HPDE6-E6E7 (cell line): ENCODE measurements at regions not wholly inside any gene's neighbourhood (a gene's known extent, or its start where the extent isn't known, plus 50 kb on each side); places are given as distances from the start of the nearest gene placed in this dataset.
"Not testable (repeated sequence)": the region's sequence is repeated elsewhere in the genome, so short reads cannot be mapped to it uniquely, and the experiment has no call there.

Experiments
- DNase-seq: peaks from one replicate; pipeline ENCODE4 v3.0.0; 2011; ENCODE audit warnings: missing footprints; ENCODE audit errors: extremely low spot score

- DNase-seq, result no peak
These were observed 898.2 kb downstream of the MCTP2 start for GRCh38 chr15:95129574-95129973.

- DNase-seq, result no peak
These were observed 899.8 kb downstream of the MCTP2 start for GRCh38 chr15:95131131-95131556.

- DNase-seq, result peak; percentile 19
These were observed 901.4 kb downstream of the MCTP2 start for GRCh38 chr15:95132774-95133173.

- no peak for DNase-seq
These were observed 903.2 kb downstream of the MCTP2 start for GRCh38 chr15:95134431-95135110.

- DNase-seq, result no peak
These were observed 907.4 kb downstream of the MCTP2 start for GRCh38 chr15:95138604-95139270.

- no peak for DNase-seq
These were observed 910.1 kb downstream of the MCTP2 start for GRCh38 chr15:95141486-95141885.

GRCh38 chr15:95142531-95142930 is 911.2 kb downstream of the MCTP2 start:
- no peak for DNase-seq

GRCh38 chr15:95146481-95146880 is 915.1 kb downstream of the MCTP2 start:
- DNase-seq, result no peak

GRCh38 chr15:95148183-95148582 is 916.8 kb downstream of the MCTP2 start:
- no peak for DNase-seq

- DNase-seq, result no peak
These were observed 917.7 kb downstream of the MCTP2 start for GRCh38 chr15:95149036-95149435.

- DNase-seq, result no peak
These were observed 918.4 kb downstream of the MCTP2 start for GRCh38 chr15:95149771-95150170.

GRCh38 chr15:95150466-95150865 is 919.1 kb downstream of the MCTP2 start:
- DNase-seq, result no peak

GRCh38 chr15:95152741-95153140 is 921.4 kb downstream of the MCTP2 start:
- DNase-seq, result no peak

GRCh38 chr15:95153201-95153600 is 921.8 kb downstream of the MCTP2 start:
- DNase-seq, result not testable (repeated sequence)

- DNase-seq, result no peak
These were observed 929.0 kb downstream of the MCTP2 start for GRCh38 chr15:95160316-95160715.

GRCh38 chr15:95162069-95162468 is 930.7 kb downstream of the MCTP2 start:
- DNase-seq, result no peak

- DNase-seq, result no peak
These were observed 931.2 kb downstream of the MCTP2 start for GRCh38 chr15:95162531-95162930.

GRCh38 chr15:95162967-95163531 is 931.7 kb downstream of the MCTP2 start:
- DNase-seq, result peak; percentile 82

GRCh38 chr15:95168152-95168551 is 936.8 kb downstream of the MCTP2 start:
- DNase-seq, result no peak

GRCh38 chr15:95168951-95169431 is 937.6 kb downstream of the MCTP2 start:
- DNase-seq, result no peak

- DNase-seq, result no peak
These were observed 938.4 kb downstream of the MCTP2 start for GRCh38 chr15:95169541-95170459.
